Muscle layer of duodenum (tissue), 2 donors: ENCODE measurements at regions not wholly inside any gene's neighbourhood (a gene's known extent, or its start where the extent isn't known, plus 50 kb on each side); places are given as distances from the start of the nearest gene placed in this dataset.

Source experiments
- H3K27ac ChIP-seq: one replicate; pipeline ENCODE4 v1.7.0; 2013; ENCODE audit warnings: mild to moderate bottlenecking, low read length
- H3K27me3 ChIP-seq: one replicate; pipeline ENCODE4 v1.7.0; 2013; ENCODE audit warnings: low read depth, mild to moderate bottlenecking, control low read depth, low read length
- H3K36me3 ChIP-seq, 2 donors: one replicate each; pipeline ENCODE4 v1.7.0; 2013; ENCODE audit warnings: low read length in 2 of 2, control low read depth in 1 of 2, mild to moderate bottlenecking in 1 of 2; ENCODE audit not compliant: insufficient read depth in 2 of 2, control insufficient read depth in 1 of 2
- H3K4me1 ChIP-seq, 2 donors: one replicate each; pipeline ENCODE4 v1.7.0; 2013; ENCODE audit warnings: low read length in 2 of 2, mild to moderate bottlenecking in 2 of 2, control low read depth in 1 of 2, moderate library complexity in 1 of 2; ENCODE audit not compliant: insufficient read depth in 2 of 2, control insufficient read depth in 1 of 2
- H3K4me3 ChIP-seq, 2 donors: one replicate each; pipeline ENCODE4 v1.7.0; 2013; ENCODE audit warnings: low read length in 2 of 2, low read depth in 1 of 2, mild to moderate bottlenecking in 1 of 2
- H3K9me3 ChIP-seq, 2 donors: one replicate each; pipeline ENCODE4 v1.7.0; 2013; ENCODE audit warnings: low read length in 2 of 2, control low read depth in 1 of 2, mild to moderate bottlenecking in 1 of 2; ENCODE audit not compliant: control insufficient read depth in 1 of 2
- donor health status: healthy.

DNA sequence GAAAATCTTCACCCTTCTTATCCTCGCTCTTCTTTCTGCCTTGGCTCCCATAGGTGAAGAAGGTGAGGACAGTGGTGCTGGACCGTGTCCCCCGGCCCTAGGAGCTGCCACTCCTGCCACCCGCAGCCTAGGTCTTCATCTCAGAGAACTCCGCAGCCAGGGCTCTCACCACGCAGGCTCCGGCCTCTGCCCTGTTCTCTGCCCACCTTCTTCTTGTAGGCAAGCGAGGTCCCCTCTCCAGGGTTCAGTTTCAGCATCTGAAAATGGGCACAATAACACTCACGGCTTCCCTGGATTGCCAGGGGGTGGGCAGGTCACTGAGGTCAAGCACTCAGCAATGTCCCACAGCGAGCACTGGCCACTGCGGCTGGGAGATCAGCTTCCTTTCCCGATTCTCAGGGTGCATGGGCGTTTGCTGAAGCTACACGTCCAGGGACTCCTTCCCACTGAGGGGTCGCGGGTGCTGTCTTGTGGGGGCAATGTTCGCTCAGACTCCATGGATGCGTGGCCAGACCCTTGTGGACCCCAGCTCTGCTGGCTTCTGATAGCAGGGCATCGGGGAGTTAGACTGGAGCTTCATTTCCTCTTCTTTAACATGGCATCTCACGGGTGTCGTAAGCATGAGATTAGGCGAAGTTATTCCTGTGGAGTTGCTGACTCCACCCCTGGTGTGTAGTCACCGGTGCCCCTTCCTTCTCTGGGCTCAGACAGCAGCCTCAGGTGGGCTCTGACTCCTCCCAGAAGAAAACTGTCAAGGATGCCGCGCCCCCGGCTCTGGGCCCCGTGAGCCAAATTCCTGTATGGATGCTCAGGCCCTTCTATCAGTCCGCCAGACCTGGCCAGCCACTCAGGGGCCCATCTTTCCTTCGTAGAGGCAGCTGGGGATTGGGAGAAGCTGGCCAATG, 145.1 kb upstream of the IRX2 start:
- H3K9me3 ChIP-seq = no peaks in the 10 kb centered on the region
- no peaks in the 10 kb centered on the region for H3K27me3 ChIP-seq
- H3K4me3 ChIP-seq = no peak overlapping the region
- no peaks in the 10 kb centered on the region for H3K36me3 ChIP-seq
- no peaks in the 10 kb centered on the region for H3K4me1 ChIP-seq
- no peak overlapping the region for H3K27ac ChIP-seq

DNA sequence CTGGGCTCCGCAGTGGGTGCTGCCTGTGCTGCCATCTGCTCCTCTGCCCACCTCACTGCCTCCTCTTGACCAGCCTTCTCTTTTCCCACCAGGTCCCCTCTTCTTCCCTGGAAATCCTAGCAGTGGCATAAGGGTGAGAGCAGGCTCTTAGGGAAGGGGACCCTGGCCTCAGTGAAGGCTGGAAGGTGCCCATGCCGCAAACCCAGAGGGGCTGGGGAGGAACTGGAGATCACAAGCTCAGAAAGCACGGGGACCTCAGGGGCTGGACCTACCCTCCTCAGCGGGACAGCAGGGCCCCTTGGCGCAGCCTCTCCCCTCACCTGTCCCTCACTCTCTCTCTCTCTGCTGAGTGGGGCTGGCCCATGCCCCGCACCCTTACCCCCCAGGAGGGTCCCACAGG, 144.4 kb upstream of the IRX2 start:
- Histone ChIP-seq H3K27me3 (no peaks in the 10 kb centered on the region), H3K27ac (no peak overlapping the region), H3K4me1 (no peaks in the 10 kb centered on the region), H3K4me3 (no peak overlapping the region), H3K36me3 (no peaks in the 10 kb centered on the region), H3K9me3 (no peaks in the 10 kb centered on the region)

DNA sequence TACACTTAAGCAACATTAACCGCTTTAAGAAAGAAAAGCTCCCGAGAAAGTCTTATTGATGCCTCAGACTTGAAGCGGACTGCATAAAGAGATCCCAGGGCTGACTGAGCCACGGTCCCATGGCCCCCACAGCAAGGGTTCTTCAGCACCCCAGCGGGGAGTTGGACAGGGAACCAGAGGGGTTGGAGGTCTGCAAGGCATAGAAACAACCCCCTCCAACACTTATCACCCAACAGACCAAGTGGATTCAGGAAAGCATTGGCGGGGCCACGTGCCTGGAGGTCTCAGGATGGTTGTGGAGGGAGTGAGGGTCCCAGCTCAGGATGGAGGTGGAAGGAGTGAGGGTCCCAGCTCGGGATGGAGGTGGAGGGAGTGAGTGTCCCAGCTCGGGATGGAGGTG, 143.7 kb upstream of the IRX2 start:
- H3K9me3 ChIP-seq = no peaks in the 10 kb centered on the region
- no peak overlapping the region for H3K4me3 ChIP-seq
- H3K36me3 ChIP-seq = no peaks in the 10 kb centered on the region
- H3K27me3 ChIP-seq = no peaks in the 10 kb centered on the region
- no peak overlapping the region for H3K27ac ChIP-seq
- H3K4me1 ChIP-seq = no peaks in the 10 kb centered on the region

DNA sequence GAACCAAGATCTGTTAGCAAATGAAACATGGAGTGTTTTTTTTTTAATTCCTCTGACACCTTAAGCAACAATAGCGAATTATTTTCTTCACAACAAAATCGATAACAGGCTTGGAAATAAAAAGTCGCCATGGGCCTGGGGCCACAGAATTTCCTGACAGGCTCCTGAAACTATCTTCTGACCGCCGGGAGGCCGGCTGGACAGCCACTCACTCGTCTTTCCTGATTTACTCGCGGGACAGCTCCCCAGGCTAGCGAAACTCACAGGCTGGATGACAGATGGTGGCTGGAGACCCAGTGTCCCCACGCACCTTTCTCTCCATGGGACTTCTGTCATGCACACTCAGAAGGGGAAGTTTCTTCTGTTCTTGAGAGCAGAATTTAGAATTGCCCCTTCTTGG, 143.3 kb upstream of the IRX2 start:
- Histone ChIP-seq H3K9me3 (no peaks in the 10 kb centered on the region), H3K36me3 (no peaks in the 10 kb centered on the region), H3K27ac (no peak overlapping the region), H3K4me1 (no peaks in the 10 kb centered on the region), H3K4me3 (no peak overlapping the region), H3K27me3 (no peaks in the 10 kb centered on the region)

DNA sequence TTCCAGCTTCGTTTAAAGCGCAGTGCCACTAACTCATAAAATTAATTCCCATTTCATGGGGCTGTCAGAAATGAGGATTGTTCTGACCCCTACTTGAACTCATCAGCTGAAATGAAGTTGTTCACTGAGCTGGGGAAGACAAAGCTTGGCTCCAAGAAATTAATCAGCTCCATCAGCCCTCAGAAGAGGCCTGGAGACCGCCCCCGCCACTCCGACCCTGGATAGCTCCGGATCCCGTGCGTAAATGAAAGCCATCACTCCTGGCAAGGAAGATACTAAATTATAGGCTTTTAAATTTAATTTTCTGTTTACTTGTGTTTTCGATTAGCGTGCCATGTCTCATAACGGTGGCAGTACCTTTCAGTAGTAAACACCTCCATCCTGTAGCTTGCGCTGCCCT, 142.8 kb upstream of the IRX2 start:
- H3K4me3 ChIP-seq = no peak overlapping the region
- H3K9me3 ChIP-seq = no peaks in the 10 kb centered on the region
- no peaks in the 10 kb centered on the region for H3K4me1 ChIP-seq
- no peaks in the 10 kb centered on the region for H3K27me3 ChIP-seq
- H3K36me3 ChIP-seq = no peaks in the 10 kb centered on the region
- H3K27ac ChIP-seq = no peak overlapping the region

DNA sequence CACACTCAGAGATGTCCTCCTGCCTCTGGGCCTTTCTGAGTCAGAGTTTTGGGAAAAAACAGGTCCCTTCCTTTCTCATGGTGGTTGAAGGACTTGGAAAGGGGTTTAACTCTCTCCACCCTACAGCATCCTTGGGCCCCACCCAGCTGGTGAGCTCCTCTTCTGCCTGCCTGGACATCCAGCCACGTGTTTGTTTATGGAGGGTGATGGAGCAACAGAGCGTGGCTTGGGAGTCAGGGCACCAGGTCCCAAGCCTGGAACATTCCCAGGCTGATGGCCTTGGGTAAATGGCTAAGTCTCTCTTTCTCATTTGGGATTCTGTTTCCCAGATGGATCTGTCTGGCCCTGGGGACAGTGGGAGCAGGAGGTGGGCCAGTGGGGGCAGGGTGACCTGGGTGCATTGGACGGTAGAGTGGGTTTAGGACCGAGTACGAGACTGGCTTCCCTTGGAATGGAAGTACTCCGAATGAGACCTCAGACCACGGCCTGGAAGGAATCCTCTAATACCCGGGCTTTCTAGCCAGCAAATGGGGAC, 141.1 kb upstream of the IRX2 start:
- no peaks in the 10 kb centered on the region for H3K36me3 ChIP-seq
- H3K4me1 ChIP-seq = no peaks in the 10 kb centered on the region
- H3K27me3 ChIP-seq = no peaks in the 10 kb centered on the region
- H3K27ac ChIP-seq = no peak overlapping the region
- no peak overlapping the region for H3K4me3 ChIP-seq
- no peaks in the 10 kb centered on the region for H3K9me3 ChIP-seq

DNA sequence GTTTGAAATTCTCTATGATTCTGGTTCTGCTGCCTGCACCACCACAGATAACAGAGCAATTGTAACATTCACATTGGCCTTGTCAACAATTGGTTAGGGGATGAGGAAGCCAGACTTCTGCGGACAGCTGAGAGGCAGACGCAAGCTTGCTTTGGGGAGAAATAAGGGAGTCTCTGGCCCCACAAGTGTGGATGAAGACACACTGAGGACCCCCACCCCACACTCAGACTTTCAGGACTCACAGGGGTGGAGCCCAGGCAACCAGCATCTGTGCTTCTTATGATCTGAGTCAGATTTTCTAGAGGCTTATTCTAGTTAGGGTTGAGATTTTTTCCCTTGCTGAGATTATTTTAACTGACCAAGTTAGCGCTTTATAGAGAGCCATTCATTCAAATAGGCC, 140.3 kb upstream of the IRX2 start:
- Histone ChIP-seq H3K27ac (no peak overlapping the region), H3K4me1 (no peaks in the 10 kb centered on the region), H3K4me3 (no peak overlapping the region), H3K27me3 (no peaks in the 10 kb centered on the region), H3K36me3 (no peaks in the 10 kb centered on the region), H3K9me3 (no peaks in the 10 kb centered on the region)

DNA sequence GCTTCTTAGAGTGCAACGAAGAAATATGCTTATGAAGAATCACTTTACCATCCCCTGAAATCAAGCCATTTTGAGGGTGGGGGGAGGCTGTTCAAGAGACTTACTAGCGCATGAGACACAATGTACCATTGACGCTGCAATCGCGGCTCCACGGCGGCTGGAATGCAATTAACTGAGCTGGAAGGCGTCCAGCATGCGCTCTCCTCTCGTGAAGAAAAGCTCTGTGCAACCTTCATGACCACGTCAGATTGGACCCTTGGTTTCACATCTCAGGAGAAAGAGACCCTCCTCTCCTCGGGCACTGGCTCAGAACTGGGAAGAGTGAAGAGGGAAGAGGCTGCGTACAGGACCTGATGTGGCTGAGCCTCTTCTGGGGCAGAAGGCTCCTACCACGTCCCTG, 138.5 kb upstream of the IRX2 start:
- Histone ChIP-seq H3K27ac (no peak overlapping the region), H3K9me3 (no peaks in the 10 kb centered on the region), H3K36me3 (no peaks in the 10 kb centered on the region), H3K4me1 (no peaks in the 10 kb centered on the region), H3K4me3 (no peak overlapping the region), H3K27me3 (no peaks in the 10 kb centered on the region)

DNA sequence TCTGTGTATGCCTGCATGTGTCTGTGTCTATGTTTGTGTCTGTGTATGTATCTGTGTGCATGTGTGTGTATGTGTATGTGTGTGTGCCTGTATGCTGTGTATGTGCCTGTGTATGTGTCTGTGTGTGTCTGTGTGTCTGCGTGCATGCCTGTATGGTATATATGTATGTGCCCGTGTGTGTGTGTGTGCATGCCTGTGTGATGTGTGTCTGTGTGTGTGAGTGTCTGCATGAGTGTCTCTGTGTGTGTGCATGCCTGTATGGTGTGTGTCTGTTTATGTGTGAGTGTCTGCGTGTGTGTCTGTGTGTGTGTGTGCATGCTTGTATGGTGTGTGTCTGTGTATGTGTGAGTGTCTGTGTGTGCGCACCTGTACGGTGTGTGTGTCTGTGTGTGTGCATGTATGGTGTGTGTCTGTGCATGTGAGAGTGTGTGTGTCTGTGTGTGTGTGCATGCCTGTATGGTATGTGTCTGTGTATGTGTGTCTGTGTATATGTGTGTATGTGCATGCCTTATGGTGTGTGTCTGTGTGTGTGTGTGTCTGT, 137.1 kb upstream of the IRX2 start:
- no peaks in the 10 kb centered on the region for H3K36me3 ChIP-seq
- H3K4me1 ChIP-seq = no peaks in the 10 kb centered on the region
- H3K9me3 ChIP-seq = no peaks in the 10 kb centered on the region
- H3K27me3 ChIP-seq = no peaks in the 10 kb centered on the region
- H3K4me3 ChIP-seq = no peak overlapping the region
- H3K27ac ChIP-seq = no peak overlapping the region

DNA sequence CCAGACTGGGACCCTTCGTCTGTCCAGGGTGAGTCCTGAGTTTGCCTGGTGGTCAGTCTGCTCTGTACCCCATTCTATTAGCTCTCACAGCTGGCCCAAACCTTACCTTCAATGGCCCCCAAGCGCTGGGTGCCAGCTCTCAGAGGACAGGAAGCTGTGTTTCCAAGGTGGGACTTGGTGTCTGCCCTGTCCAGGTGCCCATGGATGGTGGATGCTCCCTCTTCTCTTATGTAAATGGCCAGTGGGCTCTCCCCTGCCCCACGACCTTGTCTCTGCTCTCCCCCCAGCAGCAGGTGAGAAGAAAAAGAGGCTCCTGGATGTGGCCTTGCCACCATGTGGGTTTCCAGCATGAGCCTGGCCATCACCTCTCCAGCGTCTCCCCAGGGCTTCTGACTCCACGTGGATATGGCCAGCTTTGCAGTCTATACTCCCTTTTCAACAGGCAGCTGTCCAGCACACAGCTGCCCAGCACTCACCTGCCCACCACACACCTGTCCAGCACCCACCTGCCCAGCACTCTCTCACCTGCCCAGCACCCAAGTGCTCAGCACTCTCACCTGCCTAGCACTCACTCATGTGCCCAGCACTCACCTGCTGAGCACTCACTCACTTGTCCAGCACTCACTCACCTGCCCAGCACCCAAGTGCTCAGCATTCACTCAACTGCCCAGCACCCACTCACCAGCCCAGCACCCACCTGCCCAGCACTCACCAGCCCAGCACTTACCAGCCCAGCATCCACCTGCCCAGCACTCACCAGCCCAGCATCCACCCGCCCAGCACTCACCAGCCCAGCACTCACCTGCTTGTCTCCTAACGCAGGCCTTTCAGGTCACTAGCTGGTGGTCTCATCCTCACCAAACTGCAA, 136.2 kb upstream of the IRX2 start:
- H3K4me1 ChIP-seq = no peaks in the 10 kb centered on the region
- H3K27ac ChIP-seq = no peak overlapping the region
- no peaks in the 10 kb centered on the region for H3K36me3 ChIP-seq
- H3K4me3 ChIP-seq = no peak overlapping the region
- no peaks in the 10 kb centered on the region for H3K9me3 ChIP-seq
- no peaks in the 10 kb centered on the region for H3K27me3 ChIP-seq

DNA sequence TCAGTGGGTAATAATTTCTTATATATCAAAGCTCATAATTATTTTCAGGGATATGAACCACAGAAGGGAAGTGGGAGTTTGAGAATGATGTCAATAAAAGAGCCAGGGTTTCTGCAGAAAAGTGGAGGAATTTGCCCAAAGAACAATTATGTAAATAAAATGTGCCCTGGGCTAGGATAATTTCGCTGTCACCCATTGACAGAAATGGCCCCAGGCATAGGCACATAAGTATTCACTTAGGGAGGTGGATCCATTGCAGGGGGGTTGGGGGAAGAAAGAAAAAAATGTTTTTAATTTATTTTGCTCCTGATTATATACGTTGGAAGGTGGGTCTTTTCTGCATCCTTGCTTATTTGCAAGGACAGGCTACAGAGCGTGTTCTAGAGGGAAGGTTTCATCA, 135.1 kb upstream of the IRX2 start:
- Histone ChIP-seq H3K27me3 (no peaks in the 10 kb centered on the region), H3K36me3 (no peaks in the 10 kb centered on the region), H3K9me3 (no peaks in the 10 kb centered on the region), H3K4me3 (no peak overlapping the region), H3K4me1 (no peaks in the 10 kb centered on the region), H3K27ac (no peak overlapping the region)
